MM.1S (cell line): ENCODE measurements at regions not wholly inside any gene's neighbourhood (a gene's known extent, or its start where the extent isn't known, plus 50 kb on each side); places are given as distances from the start of the nearest gene placed in this dataset.

Experiments
- CTCF ChIP-seq: fragments of 300-600 bp; sonication (generic); IDR thresholded peaks from 2 replicates; pipeline ENCODE4 v1.5.1; 2016; ENCODE audit warnings: antibody characterized with exemption, low read length, mixed read lengths
- EZH2phosphoT487 ChIP-seq: fragments of 300-600 bp; sonication (generic); IDR thresholded peaks from 2 replicates; pipeline ENCODE4 v1.6.1; 2018; ENCODE audit warnings: antibody characterized with exemption, low read length

DNA sequence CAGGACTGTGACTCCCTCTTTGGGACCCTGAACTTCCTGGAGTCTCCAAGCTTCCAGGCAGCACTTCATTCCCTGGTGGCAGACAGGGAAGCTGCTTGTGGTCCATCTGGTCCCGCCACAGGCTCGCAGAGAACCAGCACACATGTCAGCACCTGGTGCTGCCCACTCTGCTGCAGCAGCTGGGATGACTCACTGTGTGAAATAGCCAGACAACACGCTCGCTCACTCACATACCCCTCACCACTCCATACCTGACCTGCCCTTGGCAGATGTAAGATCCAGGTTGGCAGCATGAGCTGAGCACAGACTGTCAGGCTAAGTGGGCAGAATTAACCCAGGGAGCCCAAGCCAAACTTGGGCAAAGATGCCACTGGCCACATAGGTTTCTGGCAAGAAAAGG lies 613.5 kb downstream of the PCDH18 start:
- no peak for TF ChIP-seq CTCF
- no peak for TF ChIP-seq EZH2phosphoT487
